ENCODE measurements at regions not wholly inside any gene's neighbourhood (a gene's known extent, or its start where the extent isn't known, plus 50 kb on each side); places are given as distances from the start of the nearest gene placed in this dataset.

DNA sequence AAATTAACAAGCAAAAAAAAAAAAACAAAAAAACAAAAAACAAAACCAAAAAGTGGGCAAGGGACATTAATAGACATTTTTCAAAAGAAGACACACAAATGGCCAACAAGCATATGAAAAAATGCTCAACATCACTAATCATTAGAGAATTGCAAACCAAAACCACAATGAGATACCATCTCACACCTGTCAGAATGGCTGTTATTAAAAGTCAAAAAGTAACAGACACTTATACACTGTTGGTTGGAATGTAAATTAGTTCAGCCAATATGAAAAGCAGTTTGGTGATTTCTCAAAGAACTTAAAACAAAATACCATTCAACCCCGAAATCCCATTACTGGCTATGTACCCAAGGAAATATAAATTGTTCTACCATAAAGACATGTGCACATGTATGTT is 222.4 kb upstream of the CD96 start:
- Histone ChIP-seq H3K4me2 (no peak overlapping the region), H3K4me3 (no peak overlapping the region), H3K9ac (no peak overlapping the region), H4K20me1 (no peaks in the 10 kb centered on the region), H3K27me3 (no peaks in the 10 kb centered on the region), H3K27ac (no peak overlapping the region), H3K36me3 (no peaks in the 10 kb centered on the region), H3K9me3 (replicated peaks in 1 of 11) (peaks cover 0 to 19% (median 8%) of the 10 kb centered on the region in 11 experiments; a peak in 8 of 22 replicates), H3K4me1 (peaks cover 7 to 31% (median 11%) of the 10 kb centered on the region in 10 experiments)
- TF ChIP-seq Cebpa-rat (IDR thresholded peaks at IDR 0.05), result no peak

DNA sequence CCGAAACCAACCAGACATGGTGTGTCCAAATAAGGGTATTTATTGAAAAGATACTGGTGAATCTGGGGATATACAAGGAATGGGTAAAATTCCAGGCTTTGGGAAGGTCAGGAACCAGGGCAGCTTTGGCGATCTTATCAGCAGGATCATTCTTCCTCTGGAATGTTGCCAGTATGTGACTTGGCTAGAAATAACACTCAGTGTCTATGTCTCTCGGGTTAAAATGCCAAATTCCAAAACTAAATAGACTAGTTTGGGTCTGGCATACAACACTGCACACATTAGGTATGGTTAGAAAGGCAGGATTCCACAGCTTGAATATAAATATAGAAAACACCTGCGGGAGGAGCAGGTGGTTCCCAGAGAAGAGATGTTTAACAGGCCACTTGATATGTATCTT is 220.2 kb upstream of the CD96 start:
- Histone ChIP-seq H3K27me3 (no peaks in the 10 kb centered on the region), H3K4me1 (peaks cover 13 to 48% (median 23%) of the 10 kb centered on the region in 10 experiments), H3K36me3 (no peaks in the 10 kb centered on the region), H3K4me2 (peak overlapping the region in 7 of 11 experiments; percentile 22 to 51 (median 42); a peak in 12 of 22 replicates), H3K9ac (no peak overlapping the region), H3K9me3 (replicated peaks in 1 of 11) (peaks cover 0 to 28% (median 5%) of the 10 kb centered on the region in 11 experiments; a peak in 9 of 22 replicates), H3K4me3 (no peak overlapping the region), H3K27ac (no peak overlapping the region), H4K20me1 (no peaks in the 10 kb centered on the region)
- no peak for TF ChIP-seq Cebpa-rat (IDR thresholded peaks at IDR 0.05)

GRCh38 chr3:111323019-111323418 is 219.0 kb upstream of the CD96 start:
- Histone ChIP-seq H3K9ac (no peak overlapping the region), H3K4me2 (peak overlapping the region in 1 of 11 experiments; percentile 23; a peak in 1 of 22 replicates), H3K9me3 (replicated peaks in 1 of 11) (peaks cover 0 to 28% (median 6%) of the 10 kb centered on the region in 11 experiments; a peak in 9 of 22 replicates), H3K4me3 (no peak overlapping the region), H3K4me1 (peaks cover 13 to 49% (median 23%) of the 10 kb centered on the region in 10 experiments), H3K27ac (no peak overlapping the region), H3K27me3 (no peaks in the 10 kb centered on the region), H4K20me1 (no peaks in the 10 kb centered on the region), H3K36me3 (no peaks in the 10 kb centered on the region)
- no peak for TF ChIP-seq Cebpa-rat (IDR thresholded peaks at IDR 0.05)

GRCh38 chr3:111324151-111324550 is 217.8 kb upstream of the CD96 start:
- Histone ChIP-seq H3K9me3 (replicated peaks in 1 of 11) (peaks cover 0 to 18% (median 5%) of the 10 kb centered on the region in 11 experiments; a peak in 6 of 22 replicates), H3K4me3 (no peak overlapping the region), H3K27me3 (no peaks in the 10 kb centered on the region), H3K9ac (no peak overlapping the region), H4K20me1 (no peaks in the 10 kb centered on the region), H3K36me3 (no peaks in the 10 kb centered on the region), H3K4me2 (peak overlapping the region; percentile 0 to 56 (median 47); a peak in 19 of 22 replicates), H3K27ac (peak overlapping the region in 1 of 11 experiments; percentile 26; a peak in 3 of 22 replicates), H3K4me1 (peaks cover 13 to 49% (median 23%) of the 10 kb centered on the region in 10 experiments)
- no peak for TF ChIP-seq Cebpa-rat (IDR thresholded peaks at IDR 0.05)

GRCh38 chr3:111324645-111325044 is 217.4 kb upstream of the CD96 start:
- TF ChIP-seq Cebpa-rat (IDR thresholded peaks at IDR 0.05), result no peak
- H3K4me1 ChIP-seq, result peaks cover 13 to 49% (median 23%) of the 10 kb centered on the region in 10 experiments

DNA sequence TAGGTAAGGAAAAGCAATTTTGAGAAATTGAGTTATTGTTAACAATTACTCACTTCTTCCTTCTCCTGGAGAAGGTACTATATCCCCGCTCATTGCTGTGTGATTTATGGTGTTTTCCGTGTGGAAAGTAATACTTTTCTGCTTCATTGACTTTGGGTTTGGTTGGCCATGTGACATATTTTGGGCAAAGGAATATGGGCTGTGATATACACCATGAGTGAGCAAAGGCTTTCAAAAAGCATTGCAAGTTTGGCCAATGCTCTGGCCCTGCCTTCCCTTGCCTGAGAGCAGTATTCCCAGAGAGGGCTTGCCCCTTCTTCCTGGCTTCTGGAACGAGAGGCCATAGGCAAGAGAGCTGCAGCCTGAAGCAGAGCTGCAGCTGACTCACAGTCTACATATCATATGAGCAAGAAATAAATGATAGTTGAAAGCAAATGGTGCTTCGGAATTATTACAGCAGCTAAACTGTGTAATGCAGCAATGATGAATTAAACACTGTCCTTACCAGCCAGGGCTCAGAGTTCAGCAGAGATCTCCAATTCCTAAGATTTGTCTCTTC is 216.8 kb upstream of the CD96 start:
- no peaks in the 10 kb centered on the region for H3K36me3 ChIP-seq
- H3K27ac ChIP-seq, result no peak overlapping the region
- no peak for TF ChIP-seq Cebpa-rat (IDR thresholded peaks at IDR 0.05)
- no peak overlapping the region for H3K9ac ChIP-seq
- peaks cover 0 to 20% (median 8%) of the 10 kb centered on the region in 11 experiments; a peak in 9 of 22 replicates for H3K9me3 ChIP-seq (replicated peaks in 1 of 11)
- H3K27me3 ChIP-seq, result no peaks in the 10 kb centered on the region
- peak overlapping the region in 2 of 11 experiments; percentile 6 to 21; a peak in 1 of 22 replicates for H3K4me2 ChIP-seq
- no peaks in the 10 kb centered on the region for H4K20me1 ChIP-seq
- peaks cover 13 to 49% (median 23%) of the 10 kb centered on the region in 10 experiments for H3K4me1 ChIP-seq
- no peak overlapping the region for H3K4me3 ChIP-seq

More at GRCh38 chr3:111324645-111325044, 217.4 kb upstream of the CD96 start:
- no peak overlapping the region for H3K4me3 ChIP-seq
- peak overlapping the region in 1 of 11 experiments; percentile 26; a peak in 2 of 22 replicates for H3K27ac ChIP-seq
- H3K27me3 ChIP-seq, result no peaks in the 10 kb centered on the region
- H3K4me2 ChIP-seq, result peak overlapping the region in 10 of 11 experiments; percentile 21 to 56 (median 48); a peak in 19 of 22 replicates
- peaks cover 0 to 18% (median 5%) of the 10 kb centered on the region in 11 experiments; a peak in 7 of 22 replicates for H3K9me3 ChIP-seq (replicated peaks in 1 of 11)
- no peaks in the 10 kb centered on the region for H4K20me1 ChIP-seq
- no peaks in the 10 kb centered on the region for H3K36me3 ChIP-seq
- no peak overlapping the region for H3K9ac ChIP-seq

- Histone ChIP-seq H3K4me2 (peak overlapping the region in 4 of 11 experiments; percentile 18 to 39 (median 27); a peak in 5 of 22 replicates), H3K9ac (no peak overlapping the region), H4K20me1 (no peaks in the 10 kb centered on the region), H3K27me3 (no peaks in the 10 kb centered on the region), H3K9me3 (replicated peaks in 1 of 11) (peaks cover 0 to 30% (median 12%) of the 10 kb centered on the region in 11 experiments; a peak in 12 of 22 replicates), H3K36me3 (no peaks in the 10 kb centered on the region), H3K27ac (no peak overlapping the region), H3K4me1 (peaks cover 13 to 49% (median 23%) of the 10 kb centered on the region in 10 experiments), H3K4me3 (no peak overlapping the region)
- TF ChIP-seq Cebpa-rat (IDR thresholded peaks at IDR 0.05), result no peak
Observed at GRCh38 chr3:111326144-111326995, 215.6 kb upstream of the CD96 start.

GRCh38 chr3:111331306-111331705 is 210.7 kb upstream of the CD96 start:
- Histone ChIP-seq H3K27me3 (no peaks in the 10 kb centered on the region), H3K27ac (no peak overlapping the region), H4K20me1 (no peaks in the 10 kb centered on the region), H3K9me3 (replicated peaks in 1 of 11) (peaks cover 0 to 27% (median 12%) of the 10 kb centered on the region in 11 experiments; a peak in 13 of 22 replicates), H3K36me3 (no peaks in the 10 kb centered on the region), H3K4me1 (peaks cover 5 to 39% (median 19%) of the 10 kb centered on the region in 10 experiments), H3K4me3 (no peak overlapping the region), H3K4me2 (no peak overlapping the region), H3K9ac (no peak overlapping the region)
- TF ChIP-seq Cebpa-rat (IDR thresholded peaks at IDR 0.05), result no peak

GRCh38 chr3:111331912-111332311 is 210.1 kb upstream of the CD96 start:
- H3K27me3 ChIP-seq, result no peaks in the 10 kb centered on the region
- peaks cover 8 to 40% (median 25%) of the 10 kb centered on the region in 10 experiments for H3K4me1 ChIP-seq
- H3K9ac ChIP-seq, result no peak overlapping the region
- no peak overlapping the region for H3K4me3 ChIP-seq
- no peaks in the 10 kb centered on the region for H4K20me1 ChIP-seq
- no peaks in the 10 kb centered on the region for H3K36me3 ChIP-seq
- H3K27ac ChIP-seq, result no peak overlapping the region
- no peak for TF ChIP-seq Cebpa-rat (IDR thresholded peaks at IDR 0.05)
- H3K4me2 ChIP-seq, result peak overlapping the region in 1 of 11 experiments; percentile 62; a peak in 2 of 22 replicates
- H3K9me3 ChIP-seq (replicated peaks in 1 of 11), result peaks cover 0 to 24% (median 12%) of the 10 kb centered on the region in 11 experiments; a peak in 12 of 22 replicates
